GM12875 (cell line): ENCODE measurements at regions not wholly inside any gene's neighbourhood (a gene's known extent, or its start where the extent isn't known, plus 50 kb on each side); places are given as distances from the start of the nearest gene placed in this dataset.

Experiments used
- H3K4me3 ChIP-seq: one replicate; pipeline ENCODE4 v1.5.1; 2011; ENCODE audit warnings: low read depth, low read length, control low read depth
- TF ChIP-seq, protein P1 (sequence below): IDR thresholded peaks from 2 replicates; pipeline ENCODE4 v1.5.1; 2011; ENCODE audit warnings: low read depth, mild to moderate bottlenecking, control low read depth, inconsistent platforms, low read length, moderate library complexity, borderline replicate concordance; ENCODE audit not compliant: insufficient read depth

GRCh38 chr2:147679955-147680531, 164.8 kb upstream of the ACVR2A start:
- TF ChIP-seq, protein P1, sequence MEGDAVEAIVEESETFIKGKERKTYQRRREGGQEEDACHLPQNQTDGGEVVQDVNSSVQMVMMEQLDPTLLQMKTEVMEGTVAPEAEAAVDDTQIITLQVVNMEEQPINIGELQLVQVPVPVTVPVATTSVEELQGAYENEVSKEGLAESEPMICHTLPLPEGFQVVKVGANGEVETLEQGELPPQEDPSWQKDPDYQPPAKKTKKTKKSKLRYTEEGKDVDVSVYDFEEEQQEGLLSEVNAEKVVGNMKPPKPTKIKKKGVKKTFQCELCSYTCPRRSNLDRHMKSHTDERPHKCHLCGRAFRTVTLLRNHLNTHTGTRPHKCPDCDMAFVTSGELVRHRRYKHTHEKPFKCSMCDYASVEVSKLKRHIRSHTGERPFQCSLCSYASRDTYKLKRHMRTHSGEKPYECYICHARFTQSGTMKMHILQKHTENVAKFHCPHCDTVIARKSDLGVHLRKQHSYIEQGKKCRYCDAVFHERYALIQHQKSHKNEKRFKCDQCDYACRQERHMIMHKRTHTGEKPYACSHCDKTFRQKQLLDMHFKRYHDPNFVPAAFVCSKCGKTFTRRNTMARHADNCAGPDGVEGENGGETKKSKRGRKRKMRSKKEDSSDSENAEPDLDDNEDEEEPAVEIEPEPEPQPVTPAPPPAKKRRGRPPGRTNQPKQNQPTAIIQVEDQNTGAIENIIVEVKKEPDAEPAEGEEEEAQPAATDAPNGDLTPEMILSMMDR: no peak
- no peak overlapping the region for H3K4me3 ChIP-seq

- TF ChIP-seq, protein P1: no peak
Observed at GRCh38 chr2:147679191-147679954, 165.5 kb upstream of the ACVR2A start.

DNA sequence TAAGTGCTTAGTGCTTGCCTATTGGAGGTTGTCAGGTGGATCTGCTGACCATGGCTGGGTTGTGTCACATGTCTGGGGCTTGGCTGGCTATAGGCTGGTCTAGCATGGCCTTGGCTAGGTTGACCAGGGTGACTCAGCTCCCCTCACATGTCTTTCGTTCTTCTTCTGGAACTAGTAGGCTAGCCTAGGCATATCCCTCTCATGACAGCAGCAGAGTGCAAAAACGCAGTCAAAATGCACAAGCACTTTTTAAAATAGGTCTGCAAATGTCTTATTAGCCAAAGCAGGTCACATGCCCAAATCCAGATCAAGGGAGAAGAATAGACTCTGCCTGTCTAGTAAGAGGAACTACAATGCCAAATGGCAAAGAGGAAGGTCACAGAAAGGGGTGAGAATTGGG, 179.7 kb upstream of the ACVR2A start:
- H3K4me3 ChIP-seq: no peak overlapping the region
- TF ChIP-seq, protein P1: no peak

More at GRCh38 chr2:147679191-147679954, 165.5 kb upstream of the ACVR2A start:
- no peak overlapping the region for H3K4me3 ChIP-seq

- TF ChIP-seq, protein P1: no peak
- H3K4me3 ChIP-seq: no peak overlapping the region
Observed at GRCh38 chr2:147663962-147664361, 180.9 kb upstream of the ACVR2A start.

- TF ChIP-seq, protein P1: no peak
- no peak overlapping the region for H3K4me3 ChIP-seq
Observed at GRCh38 chr2:147663153-147663961, 181.5 kb upstream of the ACVR2A start.

DNA sequence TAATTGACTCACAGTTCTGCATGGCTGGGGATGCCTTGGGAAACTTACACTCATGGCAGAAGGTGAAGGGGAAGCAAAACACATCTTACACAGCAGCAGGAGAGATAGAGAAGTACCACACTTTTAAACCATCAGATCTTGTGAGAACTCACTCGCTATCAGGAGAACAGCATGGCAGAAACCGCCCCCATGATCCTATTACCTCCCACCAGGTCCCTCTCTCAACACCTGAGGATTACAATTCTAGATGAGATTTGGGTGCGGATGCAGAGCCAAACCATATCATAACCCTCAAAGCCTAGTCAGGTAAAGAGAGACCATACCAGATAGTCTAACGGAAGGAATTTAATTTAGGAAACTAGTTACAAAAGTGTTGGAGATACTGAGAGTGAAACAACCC, 182.6 kb upstream of the ACVR2A start:
- H3K4me3 ChIP-seq: no peak overlapping the region
- TF ChIP-seq, protein P1: no peak
